ENCODE measurements at regions not wholly inside any gene's neighbourhood (a gene's known extent, or its start where the extent isn't known, plus 50 kb on each side); places are given as distances from the start of the nearest gene placed in this dataset.

DNA sequence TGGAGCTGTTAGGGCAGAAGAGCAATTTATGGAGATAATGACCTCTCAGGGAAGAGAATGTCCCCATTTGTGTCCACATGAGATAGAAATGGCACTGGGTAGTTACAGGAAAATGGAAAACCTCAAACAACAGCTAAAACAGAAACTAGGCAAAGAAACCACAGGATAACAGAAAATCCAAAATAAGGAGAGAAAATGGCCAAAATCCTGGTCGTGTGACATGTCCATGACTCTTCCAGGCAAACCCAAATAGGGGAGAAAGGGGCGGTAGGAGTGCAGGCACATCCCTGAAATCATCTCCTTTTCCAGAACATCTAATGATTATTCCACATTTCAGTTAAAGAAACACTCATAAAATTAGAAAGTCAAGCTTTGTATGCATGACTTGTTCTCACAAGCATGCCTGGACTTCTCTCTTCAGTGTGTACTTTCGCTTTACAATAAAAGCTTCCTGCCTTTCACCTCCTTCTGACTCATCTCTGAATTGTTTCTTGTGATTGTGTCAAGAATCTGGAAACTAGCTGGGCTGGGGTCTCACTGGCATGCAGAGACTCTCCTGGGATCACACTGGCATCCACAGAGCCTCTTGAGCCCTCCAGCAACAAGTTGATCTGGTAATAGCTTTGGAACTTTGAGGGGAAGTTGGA lies 171.4 kb upstream of the ZP4 start:
- TF ChIP-seq CTCF (IDR thresholded peaks at IDR 0.05) (no peak), EP300 (IDR thresholded peaks at IDR 0.05) (no peak), ZFP36 (IDR thresholded peaks at IDR 0.05; ENCODE audit: borderline replicate concordance, partially characterized antibody) (no peak), RFX5 (IDR thresholded peaks at IDR 0.05) (no peak), POLR2AphosphoS2 (conservative IDR thresholded peaks at IDR 0.05; ENCODE audit: low read length) (no peak), POLR2A (IDR thresholded peaks at IDR 0.05; ENCODE audit: low read length) (no peak), JUNB (IDR thresholded peaks at IDR 0.05) (no peak), CEBPB (IDR thresholded peaks at IDR 0.05) (no peak), REST (IDR thresholded peaks at IDR 0.05) (no peak), BHLHE40 (IDR thresholded peaks at IDR 0.05; ENCODE audit: low read depth, low read length) (no peak)
- TF ChIP-seq, protein P1, sequence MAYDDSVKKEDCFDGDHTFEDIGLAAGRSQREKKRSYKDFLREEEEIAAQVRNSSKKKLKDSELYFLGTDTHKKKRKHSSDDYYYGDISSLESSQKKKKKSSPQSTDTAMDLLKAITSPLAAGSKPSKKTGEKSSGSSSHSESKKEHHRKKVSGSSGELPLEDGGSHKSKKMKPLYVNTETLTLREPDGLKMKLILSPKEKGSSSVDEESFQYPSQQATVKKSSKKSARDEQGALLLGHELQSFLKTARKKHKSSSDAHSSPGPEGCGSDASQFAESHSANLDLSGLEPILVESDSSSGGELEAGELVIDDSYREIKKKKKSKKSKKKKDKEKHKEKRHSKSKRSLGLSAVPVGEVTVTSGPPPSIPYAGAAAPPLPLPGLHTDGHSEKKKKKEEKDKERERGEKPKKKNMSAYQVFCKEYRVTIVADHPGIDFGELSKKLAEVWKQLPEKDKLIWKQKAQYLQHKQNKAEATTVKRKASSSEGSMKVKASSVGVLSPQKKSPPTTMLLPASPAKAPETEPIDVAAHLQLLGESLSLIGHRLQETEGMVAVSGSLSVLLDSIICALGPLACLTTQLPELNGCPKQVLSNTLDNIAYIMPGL (CRISPR knock-in tag; IDR thresholded peaks at IDR 0.05; ENCODE audit: borderline replicate concordance) = no peak
